Kasumi-1 (cell line): ENCODE measurements at regions not wholly inside any gene's neighbourhood (a gene's known extent, or its start where the extent isn't known, plus 50 kb on each side); places are given as distances from the start of the nearest gene placed in this dataset.

ENCODE experiments used
- DNase-seq, 2 experiments: peaks; one replicate each; lab custom pipeline; 2025; lab: John Stamatoyannopoulos, UW

DNA sequence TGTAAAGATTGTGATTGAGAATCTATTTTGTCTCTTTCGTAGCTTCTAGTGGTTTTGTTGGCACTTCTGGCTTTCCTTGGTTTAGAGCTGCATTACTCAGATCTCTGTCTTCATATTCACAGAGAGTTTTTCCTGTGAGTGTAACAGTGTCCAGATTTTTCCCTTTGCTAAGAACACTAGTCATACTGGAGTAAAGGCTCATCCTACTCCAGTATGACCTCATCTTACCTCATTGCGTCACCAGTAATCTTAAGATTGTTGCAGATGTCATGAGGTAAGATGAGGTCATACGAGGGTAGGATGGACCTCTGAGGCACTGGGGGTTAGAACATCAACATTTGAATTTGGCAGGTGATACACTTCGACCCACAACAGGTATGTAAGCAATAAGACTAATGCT, 461.2 kb downstream of the FLRT2 start:
- DNase-seq, result no peak

DNA sequence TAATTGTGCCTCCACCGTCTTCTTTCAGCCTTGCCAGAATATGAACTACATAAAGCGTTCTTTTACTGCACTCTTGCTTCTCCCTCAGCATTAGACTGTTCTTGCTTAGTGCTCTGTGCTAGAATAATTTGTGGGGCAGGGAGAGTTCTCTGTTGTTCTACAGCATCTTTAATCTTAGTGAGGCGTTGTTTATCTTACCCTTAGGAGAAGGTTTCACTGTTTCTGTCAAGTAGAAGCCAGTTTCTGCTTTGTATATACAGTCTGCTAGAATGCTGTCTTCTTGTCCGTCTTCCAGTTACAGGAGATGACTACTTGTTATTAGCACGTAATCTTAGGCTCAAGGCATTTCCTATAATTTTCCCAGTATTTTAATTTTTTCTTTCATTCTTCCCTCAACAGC, 458.0 kb downstream of the FLRT2 start:
- no peak for DNase-seq

DNA sequence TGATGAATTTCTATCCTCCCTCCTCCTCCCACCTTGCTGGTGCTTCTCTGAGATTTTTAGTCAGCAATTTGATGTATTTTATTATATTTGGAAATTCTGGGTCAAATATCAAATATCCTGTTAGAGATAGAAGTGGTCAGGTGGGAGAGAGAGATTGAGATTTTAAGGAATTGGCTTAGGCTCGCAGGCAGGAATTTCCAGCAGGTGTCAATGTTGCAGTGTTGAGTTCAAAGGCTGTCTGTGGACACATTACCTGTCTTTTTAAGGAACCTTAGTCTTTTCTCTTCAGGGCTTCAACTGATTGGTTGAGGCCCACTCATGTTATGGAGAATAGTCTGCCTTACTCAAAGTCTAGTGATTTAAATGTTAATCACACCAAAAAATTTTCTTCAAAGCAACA, 457.3 kb downstream of the FLRT2 start:
- no peak for DNase-seq

DNA sequence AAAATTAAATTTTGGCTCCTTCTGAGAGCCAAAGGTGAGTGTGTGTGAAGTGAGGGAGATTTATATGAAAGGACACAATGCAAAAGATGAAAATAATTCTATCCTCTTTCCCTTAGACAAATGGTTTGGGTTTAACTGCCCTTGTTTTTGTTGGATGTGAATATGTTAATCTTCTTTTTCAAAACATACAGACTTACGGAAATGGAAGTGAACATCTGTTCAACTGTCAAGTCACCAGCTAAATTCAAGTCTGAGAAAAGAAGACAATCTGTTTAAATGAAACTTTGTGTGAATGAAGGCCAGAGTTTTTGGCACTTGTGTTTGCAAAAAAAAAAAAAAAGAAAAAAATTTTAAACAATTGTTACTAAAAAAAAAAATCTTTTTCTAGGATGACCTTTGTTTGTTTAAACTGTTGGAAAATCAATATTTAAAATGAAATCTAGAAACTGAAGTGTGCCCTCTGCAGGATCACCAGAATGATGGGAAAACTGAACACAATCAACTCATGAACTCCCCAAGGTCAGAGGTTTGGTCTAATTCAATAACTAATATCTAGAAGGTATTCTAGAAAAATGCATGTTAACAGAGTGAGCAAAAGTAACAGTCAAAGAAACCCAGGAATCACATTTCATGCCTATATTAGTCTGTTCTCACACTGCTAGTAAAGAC, 448.8 kb downstream of the FLRT2 start:
- peak in 1 of 2 experiments; percentile 8 for DNase-seq

DNA sequence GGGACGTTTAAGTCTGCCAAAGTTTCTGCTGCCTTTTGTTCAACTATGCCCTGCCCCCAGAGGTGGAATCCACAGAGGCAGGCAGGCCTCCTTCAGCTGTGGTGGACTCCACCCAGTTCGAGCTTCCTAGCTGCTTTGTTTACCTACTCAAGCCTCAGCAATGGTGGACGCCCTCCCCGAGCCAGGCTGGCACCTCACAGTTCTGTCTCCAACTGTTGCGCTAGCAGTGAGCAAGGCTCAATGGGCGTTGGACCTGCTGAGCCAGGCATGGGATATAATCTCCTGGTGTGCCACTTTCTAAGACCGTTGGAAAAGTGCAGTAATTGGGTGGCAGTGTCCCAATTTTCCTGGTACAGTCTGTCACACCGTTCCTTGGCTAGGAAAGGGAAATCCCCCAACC, 444.7 kb downstream of the FLRT2 start:
- no peak for DNase-seq

DNA sequence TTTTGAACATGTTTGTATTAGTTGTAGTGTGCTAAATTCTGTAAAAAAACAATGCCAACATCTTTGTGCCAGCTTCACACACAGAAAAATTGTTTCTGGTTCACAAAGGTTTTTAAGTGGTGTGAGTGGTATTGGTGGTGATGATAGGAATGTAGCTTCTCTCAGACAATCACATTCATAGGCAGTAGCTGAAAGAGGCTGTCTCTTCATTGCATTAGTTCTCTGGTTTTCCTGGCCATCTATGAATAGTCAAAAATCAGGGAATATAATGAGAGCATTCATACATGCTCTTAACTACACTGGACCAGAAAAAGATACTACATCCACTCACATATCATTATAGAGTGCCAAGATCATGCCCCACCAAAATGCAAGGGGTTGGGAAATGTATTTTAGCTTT, 433.5 kb downstream of the FLRT2 start:
- DNase-seq, result no peak

DNA sequence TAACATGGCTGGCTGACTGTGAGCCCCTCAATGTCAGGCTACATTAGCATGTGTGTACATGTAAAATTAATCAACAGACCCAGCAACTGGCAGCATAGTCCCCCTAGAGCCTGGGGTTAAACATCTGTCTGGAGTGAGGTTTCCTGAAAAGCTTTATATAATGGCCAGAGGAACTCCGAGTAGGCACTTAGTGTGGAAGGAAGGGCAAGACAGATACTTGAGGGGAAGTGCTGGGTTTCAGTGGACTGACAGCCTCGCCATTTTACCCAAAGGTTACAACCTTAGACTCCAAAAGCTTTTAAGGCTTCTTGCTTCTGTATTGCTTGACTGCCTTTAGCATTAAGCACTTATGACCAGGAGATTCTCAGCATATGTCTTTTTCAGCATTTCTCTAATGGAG, 430.8 kb downstream of the FLRT2 start:
- DNase-seq, result peak; percentile 19 to 55

DNA sequence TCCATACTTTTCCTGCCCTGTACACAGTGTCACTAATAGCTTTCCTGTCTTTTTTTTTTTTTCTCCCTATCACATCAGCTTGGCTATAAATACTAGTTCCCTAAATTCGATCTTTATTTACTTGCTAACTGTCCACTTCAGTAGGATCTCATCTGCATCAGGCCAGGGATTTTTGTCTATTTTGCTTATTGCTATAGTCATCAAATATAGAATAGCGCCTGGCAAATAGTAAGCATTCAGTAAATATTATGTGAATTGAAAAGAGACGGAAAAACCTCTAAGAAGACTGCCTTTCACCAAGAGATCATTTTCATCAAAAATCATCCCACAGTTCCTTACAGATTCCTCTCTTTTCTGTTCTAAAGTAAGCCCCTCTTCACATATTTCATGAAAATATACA, 429.1 kb downstream of the FLRT2 start:
- no peak for DNase-seq

DNA sequence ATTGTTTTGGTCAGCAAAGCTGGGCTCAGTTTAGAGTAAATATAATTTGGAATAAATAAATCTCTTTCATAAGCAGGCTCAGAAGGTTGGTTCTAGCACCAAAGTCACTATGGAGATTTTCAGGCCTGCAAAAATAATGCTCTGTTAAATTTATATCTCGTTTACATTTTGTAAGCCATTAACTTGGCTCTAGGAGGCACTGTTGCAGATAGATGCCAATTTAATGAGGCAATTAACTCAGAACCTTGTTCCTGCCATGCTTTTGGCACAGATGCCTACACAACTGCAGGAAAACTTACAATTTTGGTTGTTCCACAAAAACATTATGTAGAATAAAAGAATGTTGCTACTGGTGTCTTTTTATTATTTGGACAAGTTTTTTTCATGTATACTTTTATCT, 428.1 kb downstream of the FLRT2 start:
- DNase-seq, result no peak

DNA sequence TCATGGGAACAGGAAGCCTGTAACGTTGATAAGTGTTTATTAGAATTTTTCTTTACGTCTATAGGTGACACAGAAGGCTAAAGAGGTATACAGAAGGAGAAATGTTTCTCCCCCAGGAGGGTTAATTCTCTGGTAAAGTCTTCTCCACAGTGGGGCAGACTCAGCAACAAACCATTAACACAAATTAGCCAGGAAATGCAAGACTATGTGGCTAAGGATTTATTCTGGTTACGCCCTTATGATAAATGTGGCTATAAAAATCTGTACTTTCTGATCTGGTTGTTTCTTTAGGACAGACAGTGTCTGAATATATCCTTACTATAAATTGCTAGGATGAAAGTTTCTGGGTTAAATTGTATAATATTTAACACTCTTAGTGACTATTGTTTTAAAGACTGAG, 423.3 kb downstream of the FLRT2 start:
- no peak for DNase-seq

DNA sequence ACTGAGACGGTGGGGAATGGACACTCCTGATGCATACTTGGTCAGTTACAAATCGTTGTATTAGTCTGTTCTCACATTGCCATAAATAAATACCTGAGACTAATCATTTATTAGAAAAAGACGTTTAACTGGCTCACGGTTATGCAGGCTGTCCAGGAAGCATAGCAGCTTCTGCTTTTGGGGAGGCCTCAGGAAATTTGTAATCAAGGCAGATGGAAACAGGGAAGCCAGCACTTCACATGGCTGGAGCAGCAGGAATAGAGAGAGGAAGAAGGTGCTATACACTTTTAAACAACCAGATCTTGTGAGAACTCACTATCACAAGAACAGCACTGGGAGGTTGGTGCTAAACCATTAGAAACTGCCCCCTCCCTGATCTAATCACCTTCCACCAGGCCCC, 418.2 kb downstream of the FLRT2 start:
- DNase-seq, result peak; percentile 59 to 64

DNA sequence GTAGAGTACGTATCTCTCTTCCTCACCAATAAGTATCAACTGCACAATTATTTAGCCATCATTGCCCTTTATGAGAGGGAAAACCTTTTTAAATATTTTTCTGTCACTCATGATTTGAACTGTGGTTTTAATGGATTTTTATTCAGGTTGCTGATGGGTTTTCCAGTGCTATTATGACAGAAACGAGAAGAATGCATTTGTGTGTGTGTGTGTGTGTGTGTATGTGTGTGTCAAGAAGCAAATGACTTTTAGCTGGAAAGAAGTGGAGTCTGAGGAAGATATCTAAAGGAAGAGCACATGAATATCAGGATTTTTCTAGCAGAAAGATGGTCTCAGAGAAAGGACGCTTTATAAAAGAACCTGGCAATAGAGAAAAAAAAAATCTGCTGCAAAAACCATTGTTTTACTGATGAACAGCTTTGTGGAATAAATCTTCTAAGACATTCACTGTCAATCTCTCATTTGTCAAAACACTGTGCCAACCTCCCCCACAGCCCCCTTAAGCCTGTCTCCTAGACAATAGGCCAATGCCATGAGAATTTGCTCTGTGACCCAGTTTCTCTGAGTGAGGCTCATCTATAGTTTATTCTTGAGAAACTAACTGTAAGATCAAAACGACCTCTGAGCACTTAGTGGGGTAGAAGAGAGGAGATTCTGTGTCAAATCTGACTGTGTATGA, 417.7 kb downstream of the FLRT2 start:
- DNase-seq, result peak; percentile 57 to 59

DNA sequence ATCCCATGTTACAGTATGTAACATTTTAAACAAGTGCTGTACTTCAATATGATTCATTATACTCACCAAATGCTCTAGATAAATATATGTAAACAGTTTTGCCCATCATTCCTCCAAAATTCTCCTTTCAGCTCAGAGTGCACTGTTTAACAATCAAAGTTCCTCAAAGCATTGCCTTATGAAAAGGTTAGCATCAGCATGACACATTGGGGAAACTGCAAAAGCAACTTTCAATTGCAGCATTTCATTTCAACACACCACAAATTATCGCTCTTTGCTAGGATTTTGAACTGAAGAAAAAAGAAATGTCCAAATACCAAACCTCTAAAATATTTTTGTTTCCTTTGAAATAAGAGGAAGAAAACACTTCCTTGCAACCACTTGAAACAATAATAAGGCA, 413.2 kb downstream of the FLRT2 start:
- no peak for DNase-seq

DNA sequence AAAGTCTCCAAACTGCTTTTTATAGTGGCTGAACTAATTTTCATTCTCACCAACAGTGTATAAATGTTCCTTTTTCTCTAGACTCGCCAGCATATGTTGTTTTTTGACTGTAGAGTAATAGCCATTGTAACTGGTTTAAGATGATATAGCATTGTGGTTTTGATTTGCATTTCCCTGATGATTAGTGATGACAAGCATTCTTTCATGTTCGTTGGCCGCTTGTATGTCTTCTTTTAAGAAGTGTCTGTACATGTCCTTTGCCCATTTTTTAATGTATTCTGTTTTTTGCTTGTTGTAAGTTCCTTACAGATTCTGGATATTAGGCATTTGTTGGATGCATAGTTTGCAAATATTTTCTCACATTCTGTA, 404.9 kb downstream of the FLRT2 start:
- DNase-seq, result peak; percentile 25 to 41

DNA sequence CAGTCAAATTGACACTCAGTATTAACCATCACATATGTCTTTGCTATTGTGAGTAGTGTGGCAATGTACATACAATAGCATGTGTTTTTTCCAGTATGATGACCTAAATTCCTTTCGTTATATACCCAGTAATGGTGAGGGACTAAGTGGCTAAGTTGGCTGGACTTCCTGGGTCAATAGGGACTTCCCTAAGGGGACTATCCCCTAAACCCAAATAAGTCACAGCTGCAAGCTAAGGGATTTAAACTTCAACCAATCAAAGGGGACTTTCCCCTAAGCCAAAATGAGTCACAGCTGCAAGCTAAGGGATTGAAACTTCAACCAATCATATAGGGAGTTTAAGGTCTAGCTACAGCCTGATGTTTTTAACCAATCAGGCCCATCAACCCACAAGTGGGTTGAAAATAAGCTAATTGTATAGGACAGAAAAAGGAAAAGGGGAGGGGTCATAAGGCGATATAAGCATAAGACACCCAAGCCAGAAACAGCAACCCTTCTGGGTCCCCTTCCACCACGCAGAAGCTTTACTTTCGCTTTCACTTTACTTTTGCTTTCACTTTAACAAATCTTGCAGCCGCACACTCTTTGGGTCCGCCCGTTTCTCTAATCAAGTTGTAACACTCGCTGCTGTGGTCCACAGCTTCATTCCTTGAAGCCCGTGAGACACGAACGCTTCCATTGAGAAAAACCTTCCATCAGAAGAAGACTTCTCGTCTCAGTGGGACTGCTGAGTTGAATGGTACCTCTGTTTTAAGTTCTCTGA, 404.4 kb downstream of the FLRT2 start:
- peak; percentile 43 to 61 for DNase-seq

DNA sequence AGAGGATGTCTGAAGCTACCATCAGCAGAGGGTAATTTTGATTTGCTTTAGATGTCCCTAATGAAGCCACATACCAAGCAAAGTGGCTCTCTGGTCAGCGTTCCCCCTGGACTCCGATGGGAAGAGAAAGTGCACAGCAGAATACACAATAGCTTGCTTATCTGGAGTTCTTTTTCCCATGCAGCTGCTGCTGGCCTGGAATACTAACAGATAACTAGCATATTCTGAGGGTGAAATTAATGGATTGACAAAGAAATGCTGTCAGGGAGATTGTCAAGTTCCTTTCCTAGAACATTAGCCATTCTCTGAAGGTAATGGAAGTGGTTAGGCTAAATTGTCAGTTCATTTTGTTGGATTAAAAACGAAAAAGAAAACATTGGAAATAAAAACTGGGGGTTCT, 391.3 kb downstream of the FLRT2 start:
- no peak for DNase-seq

DNA sequence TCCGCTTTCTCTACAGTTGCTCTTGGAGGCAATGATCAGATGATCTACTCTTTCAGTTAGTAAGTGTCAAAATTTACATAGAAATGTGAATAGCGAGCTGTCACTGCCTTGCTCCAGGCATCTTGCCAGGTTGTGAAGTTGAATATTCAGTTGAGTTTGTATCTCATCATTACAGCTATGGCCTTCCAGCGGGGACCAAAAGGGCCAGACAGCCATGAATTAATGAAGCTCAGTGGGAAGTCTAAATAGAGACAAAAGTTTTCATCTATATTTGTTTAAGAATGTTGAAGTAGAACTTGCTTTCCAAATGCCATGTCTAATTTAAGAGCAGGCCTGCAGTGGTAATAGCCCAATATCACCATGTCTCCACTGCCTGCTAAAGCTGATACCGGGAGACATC, 387.8 kb downstream of the FLRT2 start:
- DNase-seq, result no peak

DNA sequence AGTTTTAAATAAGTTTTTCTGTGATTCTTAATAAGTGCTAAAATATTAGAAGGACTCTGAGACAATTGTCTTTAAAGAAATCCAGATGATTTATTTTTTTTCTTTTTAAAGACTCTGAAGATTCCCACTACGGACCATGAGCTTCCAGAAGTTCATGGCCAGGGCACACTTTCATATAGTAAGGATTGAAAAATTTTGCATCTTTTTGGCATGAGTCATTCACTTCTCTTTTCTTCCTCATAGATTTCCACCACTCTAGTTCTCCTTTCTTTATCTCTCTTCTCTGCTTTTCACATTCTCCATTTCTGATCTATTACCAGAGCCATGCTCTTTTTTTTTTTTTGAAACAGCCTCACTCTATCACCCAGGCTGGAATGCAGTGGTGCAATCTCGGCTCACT, 385.8 kb downstream of the FLRT2 start:
- no peak for DNase-seq

DNA sequence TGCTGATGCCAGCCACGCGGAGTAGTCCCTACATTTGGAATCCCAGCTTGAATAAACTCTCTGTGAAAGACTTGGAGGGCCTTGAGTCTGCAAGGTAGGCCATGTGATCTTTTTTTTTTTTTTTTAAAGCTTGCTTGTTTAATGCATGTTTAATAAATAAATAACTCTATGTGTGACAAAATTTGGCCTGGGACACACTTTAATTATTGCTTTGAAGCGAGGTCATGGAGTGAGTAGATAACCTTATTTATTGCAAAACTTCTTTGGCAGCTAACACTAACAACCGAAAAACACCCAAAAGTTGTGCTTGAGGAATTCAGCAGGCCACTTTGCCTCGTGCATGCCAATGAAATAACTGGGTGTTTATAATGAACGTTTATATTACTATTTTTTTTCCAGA, 382.2 kb downstream of the FLRT2 start:
- DNase-seq, result no peak

DNA sequence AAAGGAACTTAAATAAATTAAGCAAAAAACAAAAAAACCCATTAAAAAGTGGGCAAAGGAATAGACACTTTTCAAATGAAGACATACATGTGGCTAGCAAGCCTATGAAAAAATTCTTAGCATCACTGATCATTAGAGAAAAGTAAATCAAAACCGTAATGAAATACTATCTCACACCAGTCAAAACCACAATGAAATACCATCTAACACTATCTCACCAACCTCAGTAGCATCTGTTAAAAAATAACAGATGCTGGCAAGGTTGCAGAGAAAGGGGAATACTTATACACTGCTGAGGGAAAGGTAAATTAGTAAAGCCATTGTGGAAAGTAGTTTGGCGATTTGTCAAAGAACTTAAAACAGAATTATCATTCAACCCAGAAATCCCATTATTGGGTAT, 381.1 kb downstream of the FLRT2 start:
- DNase-seq, result no peak

DNA sequence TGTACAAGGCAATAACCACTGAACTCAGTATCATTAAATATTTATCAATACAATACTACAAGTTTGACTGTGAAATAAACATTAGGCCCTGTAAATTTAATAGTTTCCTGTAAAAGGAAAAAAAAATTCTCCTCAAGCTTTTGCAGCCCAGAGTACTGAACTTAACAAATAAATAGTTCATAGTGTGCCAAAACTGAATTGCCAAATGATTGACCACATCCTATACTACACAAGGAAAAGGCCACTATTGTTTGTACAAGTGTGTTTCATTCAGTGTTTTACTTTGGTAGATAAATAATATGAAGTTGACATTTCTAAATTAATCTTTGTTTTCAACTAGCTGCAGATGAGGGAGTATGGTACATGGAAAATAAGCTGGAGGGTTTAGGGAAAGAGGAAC, 379.6 kb downstream of the FLRT2 start:
- DNase-seq, result no peak

DNA sequence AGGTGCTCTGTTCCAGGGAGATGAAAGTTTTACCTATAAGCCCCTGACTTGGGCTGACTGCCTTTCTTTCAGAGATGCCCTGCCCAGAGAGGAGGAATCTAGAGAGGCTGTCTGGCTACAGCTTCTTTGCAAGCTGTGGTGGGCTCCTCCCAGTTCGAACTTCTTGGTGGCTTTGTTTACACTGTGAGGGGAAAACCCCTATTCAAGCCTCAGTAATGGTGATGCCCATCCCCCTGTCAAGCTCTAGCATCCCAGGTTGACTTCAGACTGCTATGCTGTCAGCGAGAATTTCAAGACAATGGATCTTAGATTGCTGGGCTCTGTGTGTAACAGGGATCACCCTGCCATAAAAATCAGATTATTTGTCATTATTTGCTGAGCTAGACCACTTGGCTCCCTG, 377.6 kb downstream of the FLRT2 start:
- DNase-seq, result no peak

DNA sequence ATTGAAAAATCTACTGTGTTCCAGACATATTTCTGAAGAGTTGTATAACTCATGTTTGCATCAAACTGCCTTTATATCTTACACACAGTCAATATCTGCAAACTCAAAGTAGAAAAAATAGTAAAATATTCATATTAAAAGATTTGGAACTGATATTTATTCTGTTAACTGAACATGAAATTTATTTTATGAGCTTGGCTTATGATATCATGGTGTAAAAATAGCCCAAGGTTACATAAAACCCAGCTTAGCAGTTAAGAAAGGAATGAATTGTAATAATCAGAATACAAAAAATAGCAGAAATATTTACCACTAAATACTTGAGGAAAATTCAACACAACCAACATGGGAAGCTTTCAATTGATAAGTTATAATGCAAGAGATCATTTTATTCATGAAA, 367.9 kb downstream of the FLRT2 start:
- no peak for DNase-seq
